ENCODE measurements at regions not wholly inside any gene's neighbourhood (a gene's known extent, or its start where the extent isn't known, plus 50 kb on each side); places are given as distances from the start of the nearest gene placed in this dataset.

GRCh38 chr9:19551124-19551929, 142.5 kb downstream of the ACER2 start:
- Histone ChIP-seq H3K79me2 (ENCODE audit: insufficient read depth, low read depth) (no peaks in the 10 kb centered on the region), H3K27ac (no peak overlapping the region), H2AFZ (ENCODE audit: low read depth) (peak overlapping the region; percentile 53; the same call in 1 of the 2 replicates), H4K20me1 (ENCODE audit: insufficient read depth) (no peaks in the 10 kb centered on the region), H3K27me3 (ENCODE audit: insufficient read depth, low read depth) (no peaks in the 10 kb centered on the region), H3K4me2 (peak overlapping the region; percentile 29; the same call in 1 of the 2 replicates), H3K36me3 (ENCODE audit: insufficient read depth) (no peaks in the 10 kb centered on the region), H3K4me3 (IDR thresholded peaks at IDR 0.05; ENCODE audit: insufficient read depth, low read depth, low read length) (no peak overlapping the region), H3K4me1 (ENCODE audit: low read depth, poor library complexity, severe bottlenecking) (peaks cover 6% of the 10 kb centered on the region), H3K9ac (no peak overlapping the region)
- TF ChIP-seq CTCF (conservative IDR thresholded peaks at IDR 0.05; ENCODE audit: low read depth, low read length) = no peak

GRCh38 chr9:19550009-19550408, 141.2 kb downstream of the ACER2 start:
- Histone ChIP-seq H3K9ac (no peak overlapping the region), H3K79me2 (ENCODE audit: insufficient read depth, low read depth) (no peaks in the 10 kb centered on the region), H3K27me3 (ENCODE audit: insufficient read depth, low read depth) (no peaks in the 10 kb centered on the region), H3K4me3 (IDR thresholded peaks at IDR 0.05; ENCODE audit: insufficient read depth, low read depth, low read length) (no peak overlapping the region), H3K36me3 (ENCODE audit: insufficient read depth) (no peaks in the 10 kb centered on the region), H3K4me1 (ENCODE audit: low read depth, poor library complexity, severe bottlenecking) (peaks cover 6% of the 10 kb centered on the region), H2AFZ (ENCODE audit: low read depth) (no peak overlapping the region), H3K4me2 (no peak overlapping the region), H4K20me1 (ENCODE audit: insufficient read depth) (no peaks in the 10 kb centered on the region), H3K27ac (no peak overlapping the region)
- TF ChIP-seq CTCF (conservative IDR thresholded peaks at IDR 0.05; ENCODE audit: low read depth, low read length) = no peak

- no peak overlapping the region for H3K4me2 ChIP-seq
- TF ChIP-seq CTCF (conservative IDR thresholded peaks at IDR 0.05; ENCODE audit: low read depth, low read length) = no peak
- no peaks in the 10 kb centered on the region for H4K20me1 ChIP-seq (ENCODE audit: insufficient read depth)
Measured at GRCh38 chr9:19533373-19533772, 124.6 kb downstream of the ACER2 start.

GRCh38 chr9:19527663-19528062, 118.9 kb downstream of the ACER2 start:
- H3K4me1 ChIP-seq (ENCODE audit: low read depth, poor library complexity, severe bottlenecking) = no peaks in the 10 kb centered on the region
- H2AFZ ChIP-seq (ENCODE audit: low read depth) = no peak overlapping the region
- H3K27me3 ChIP-seq (ENCODE audit: insufficient read depth, low read depth) = no peaks in the 10 kb centered on the region
- no peaks in the 10 kb centered on the region for H3K36me3 ChIP-seq (ENCODE audit: insufficient read depth)
- H3K9ac ChIP-seq = no peak overlapping the region
- H3K27ac ChIP-seq = no peak overlapping the region
- H3K4me2 ChIP-seq = no peak overlapping the region
- no peak for TF ChIP-seq CTCF (conservative IDR thresholded peaks at IDR 0.05; ENCODE audit: low read depth, low read length)
- no peaks in the 10 kb centered on the region for H4K20me1 ChIP-seq (ENCODE audit: insufficient read depth)
- no peaks in the 10 kb centered on the region for H3K79me2 ChIP-seq (ENCODE audit: insufficient read depth, low read depth)
- no peak overlapping the region for H3K4me3 ChIP-seq (IDR thresholded peaks at IDR 0.05; ENCODE audit: insufficient read depth, low read depth, low read length)

More at GRCh38 chr9:19533373-19533772, 124.6 kb downstream of the ACER2 start:
- Histone ChIP-seq H3K4me1 (ENCODE audit: low read depth, poor library complexity, severe bottlenecking) (no peaks in the 10 kb centered on the region), H3K36me3 (ENCODE audit: insufficient read depth) (no peaks in the 10 kb centered on the region), H3K4me3 (IDR thresholded peaks at IDR 0.05; ENCODE audit: insufficient read depth, low read depth, low read length) (no peak overlapping the region), H2AFZ (ENCODE audit: low read depth) (no peak overlapping the region), H3K27ac (no peak overlapping the region), H3K27me3 (ENCODE audit: insufficient read depth, low read depth) (no peaks in the 10 kb centered on the region), H3K9ac (no peak overlapping the region), H3K79me2 (ENCODE audit: insufficient read depth, low read depth) (no peaks in the 10 kb centered on the region)
